ENCODE measurements at regions not wholly inside any gene's neighbourhood (a gene's known extent, or its start where the extent isn't known, plus 50 kb on each side); places are given as distances from the start of the nearest gene placed in this dataset.
"Not testable (repeated sequence)": the region's sequence is repeated elsewhere in the genome, so short reads cannot be mapped to it uniquely, and the experiment has no call there.

DNA sequence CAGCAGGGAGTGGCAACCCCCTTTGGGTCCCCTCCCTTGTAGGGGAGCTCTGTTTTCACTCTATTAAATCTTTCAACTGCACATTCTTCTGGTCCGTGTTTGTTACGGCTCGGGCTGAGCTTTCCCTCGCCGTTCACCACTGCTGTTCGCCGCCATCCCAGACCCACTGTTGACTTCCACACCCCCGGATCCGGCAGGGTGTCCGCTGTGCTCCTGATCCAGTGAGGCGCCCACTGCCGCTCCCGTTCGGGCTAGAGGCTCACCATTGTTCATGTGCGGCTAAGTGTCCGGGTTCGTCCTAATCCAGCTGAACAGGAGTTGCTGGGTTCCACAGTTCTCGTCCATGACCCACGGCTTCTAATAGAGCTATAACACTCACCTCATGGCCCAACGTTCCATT, 408.1 kb downstream of the KCNJ2 start:
- no peak for DNase-seq (ENCODE audit: low read depth in 3 of 3)

DNA sequence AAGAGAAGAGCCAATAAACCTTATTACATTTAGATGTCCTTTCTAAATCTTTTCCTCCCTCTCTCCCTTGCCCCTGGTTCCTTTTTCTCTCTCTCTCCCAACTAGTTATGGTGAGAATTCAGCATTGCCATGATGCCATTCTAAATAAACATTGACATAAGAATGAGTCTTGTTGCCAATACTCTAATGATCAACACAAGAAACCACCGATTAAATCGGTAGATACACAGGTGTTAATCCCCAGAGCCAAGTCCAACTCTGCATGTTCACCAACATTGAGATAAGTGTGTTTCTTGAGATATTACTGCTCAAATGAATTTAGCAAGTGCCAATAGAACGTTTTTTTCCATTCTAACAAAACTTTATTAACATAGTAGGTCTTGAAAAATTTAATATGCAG, 412.1 kb downstream of the KCNJ2 start:
- DNase-seq (ENCODE audit: low read depth in 3 of 3) = no peak

DNA sequence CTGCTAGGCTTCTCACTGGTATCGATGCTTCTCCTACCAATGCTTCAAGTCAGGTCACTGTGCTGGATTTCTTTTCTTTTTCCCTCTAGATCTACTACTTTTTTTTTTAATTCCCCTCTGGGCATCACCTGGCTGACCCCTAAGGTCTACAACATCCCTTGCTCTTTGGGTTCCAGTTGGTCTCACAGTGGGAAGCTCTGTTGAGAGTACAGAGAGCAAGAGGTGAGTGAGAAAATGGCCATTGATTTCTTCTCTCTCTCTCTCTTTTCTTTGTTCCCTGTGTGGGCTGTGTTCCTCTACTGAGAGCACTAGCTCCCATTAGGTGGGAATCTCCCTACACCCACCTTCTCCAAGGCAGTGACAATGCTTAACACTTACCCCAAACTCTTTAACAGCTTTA, 413.4 kb downstream of the KCNJ2 start:
- DNase-seq (ENCODE audit: low read depth in 3 of 3) = no peak

DNA sequence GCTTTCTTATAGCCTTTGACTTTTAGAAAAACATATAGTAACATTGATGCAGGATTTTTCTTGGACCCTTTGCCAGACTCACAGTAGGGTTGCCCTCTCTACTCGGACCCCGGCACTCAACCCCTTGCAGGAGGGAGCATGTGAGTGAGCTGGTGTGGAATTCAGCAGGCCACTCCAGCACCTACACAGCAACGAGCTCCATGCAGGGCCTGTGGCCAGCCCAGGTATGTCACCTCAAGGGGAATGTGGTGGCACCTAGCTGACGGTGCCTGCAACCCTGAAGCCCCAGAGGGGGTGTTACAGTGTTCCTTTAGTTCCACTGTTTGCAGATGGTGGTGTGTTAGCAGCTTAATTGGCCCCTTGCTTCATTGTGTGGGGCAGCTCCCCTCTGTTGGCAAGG, 414.9 kb downstream of the KCNJ2 start:
- DNase-seq (ENCODE audit: low read depth in 3 of 3) = no peak

DNA sequence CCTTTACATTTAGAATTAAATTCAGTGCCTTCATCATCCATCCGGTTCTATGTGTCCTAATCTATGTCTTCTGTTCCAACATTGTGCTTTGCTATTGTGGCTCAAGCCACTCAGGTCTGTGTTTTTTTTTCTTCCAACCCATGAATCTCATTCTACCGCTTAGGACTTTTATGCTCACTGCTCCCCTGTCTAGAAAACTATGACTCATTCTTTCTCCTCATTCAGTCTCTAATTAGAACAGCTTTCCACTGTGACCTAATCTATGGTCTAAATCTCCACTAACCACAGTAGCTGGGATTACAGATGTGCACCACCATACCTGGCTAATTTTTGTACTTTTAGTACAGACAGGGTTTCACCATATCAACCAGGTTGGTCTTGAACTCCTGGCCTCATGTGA, 418.7 kb downstream of the KCNJ2 start:
- no peak for DNase-seq (ENCODE audit: low read depth in 3 of 3)

DNA sequence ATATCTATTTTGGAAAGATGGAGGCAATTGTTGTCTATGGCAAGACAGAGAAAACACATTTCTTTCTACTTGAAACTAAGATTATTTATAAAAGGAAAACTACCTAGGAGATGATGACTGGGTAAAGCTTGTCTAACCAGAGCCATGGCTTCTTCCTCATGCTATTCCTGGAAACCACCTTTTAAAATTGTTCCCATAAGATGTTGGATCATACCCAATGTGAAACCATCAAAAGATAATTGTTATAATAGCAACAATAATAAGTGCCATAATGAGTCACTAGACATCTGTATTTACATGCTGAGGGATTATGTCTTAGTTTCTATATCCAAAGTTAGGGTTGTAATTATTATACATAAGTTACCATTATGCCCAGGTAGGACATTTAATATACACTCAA, 428.4 kb downstream of the KCNJ2 start:
- DNase-seq (ENCODE audit: low read depth in 3 of 3) = no peak

DNA sequence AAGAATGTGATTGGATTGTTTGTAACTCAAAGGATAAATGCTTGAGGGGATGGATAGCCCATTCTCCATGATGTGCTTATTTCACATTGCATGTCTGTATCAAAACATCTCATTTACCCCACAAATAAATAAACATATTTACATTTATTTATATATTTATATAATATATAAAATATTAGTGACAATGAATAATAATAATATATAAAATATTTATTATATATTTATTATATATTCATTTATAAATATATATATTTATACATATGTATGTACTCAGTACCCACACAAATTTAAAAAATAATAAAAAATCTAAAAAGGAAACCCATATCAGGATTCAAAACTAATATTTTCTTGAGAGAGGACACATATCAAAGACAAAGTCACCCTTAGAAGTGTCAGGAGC, 429.9 kb downstream of the KCNJ2 start:
- DNase-seq (ENCODE audit: low read depth in 3 of 3) = no peak

DNA sequence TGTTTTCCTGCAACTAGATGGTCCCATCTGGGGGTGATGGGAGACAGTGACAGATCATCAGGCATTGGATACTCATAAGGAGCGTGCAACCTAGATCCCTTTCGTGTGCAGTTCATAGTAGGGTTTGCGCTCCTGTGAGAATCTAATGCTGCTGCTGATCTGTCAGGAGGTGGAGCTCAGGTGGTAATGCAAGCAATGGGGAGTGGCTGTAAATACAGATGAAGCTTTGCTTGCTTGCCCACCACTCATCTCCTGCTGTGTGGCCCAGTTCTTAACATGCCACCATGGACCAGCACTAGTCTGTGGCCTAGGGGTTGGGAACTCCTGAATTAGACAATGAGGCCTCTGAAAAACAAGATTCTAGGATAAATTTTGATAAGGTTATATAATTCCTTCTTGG, 430.6 kb downstream of the KCNJ2 start:
- DNase-seq (ENCODE audit: low read depth in 3 of 3) = not testable (repeated sequence)

DNA sequence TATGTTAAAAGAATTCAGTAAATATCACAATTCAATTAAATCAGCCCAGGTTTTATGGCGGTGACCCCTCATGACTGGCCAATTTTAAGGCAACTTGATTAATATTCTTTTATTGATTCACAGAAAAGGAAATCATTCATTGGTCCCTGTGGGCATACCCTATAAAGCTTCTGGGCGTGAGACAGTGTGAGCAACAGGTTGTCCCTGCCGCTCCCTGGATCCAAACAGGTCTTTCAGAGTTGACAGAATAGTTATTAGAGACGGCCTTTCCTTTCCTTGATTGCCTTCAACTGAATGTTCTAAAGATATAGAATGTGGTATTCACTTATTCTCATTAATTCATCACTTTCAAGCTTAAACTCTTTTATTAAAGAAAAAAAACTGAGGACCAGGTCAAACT, 433.9 kb downstream of the KCNJ2 start:
- DNase-seq (ENCODE audit: low read depth in 3 of 3) = no peak

DNA sequence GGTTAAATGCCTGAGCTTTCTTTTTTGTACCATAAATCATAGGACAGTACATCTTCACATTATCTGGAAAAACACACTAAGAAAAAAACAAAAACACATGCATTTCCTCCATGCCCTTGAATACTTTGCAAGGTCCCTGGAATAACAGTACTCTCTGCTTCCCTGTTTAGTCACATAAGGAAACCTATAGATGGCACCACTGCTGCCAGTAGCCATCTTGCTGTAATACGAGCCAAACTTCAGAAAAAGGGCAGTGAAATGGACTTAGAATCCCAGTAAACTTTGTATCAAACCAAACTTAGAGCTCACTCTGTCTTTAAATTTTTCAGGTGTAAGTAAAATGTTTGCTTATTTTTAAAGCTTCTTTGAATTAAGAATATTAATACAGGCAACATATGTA, 435.5 kb downstream of the KCNJ2 start:
- no peak for DNase-seq (ENCODE audit: low read depth in 3 of 3)

DNA sequence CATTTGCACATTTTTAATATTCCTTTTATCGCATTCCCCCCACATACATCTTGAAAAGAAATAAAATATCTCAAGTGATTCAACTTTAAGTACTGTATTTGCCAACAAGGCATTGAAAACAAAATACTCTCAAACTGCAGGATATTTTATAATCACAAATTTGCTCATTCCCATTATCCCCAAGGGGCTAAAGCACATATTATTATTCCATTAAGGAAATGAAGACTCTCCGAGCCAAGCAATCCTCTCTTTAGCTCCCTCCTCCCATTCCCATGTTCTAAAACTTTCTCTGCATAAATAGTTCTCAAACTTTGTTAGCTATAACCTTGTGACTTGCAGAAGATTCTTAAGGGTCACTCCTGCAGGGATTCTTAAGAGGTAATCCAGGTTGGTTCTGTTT, 436.8 kb downstream of the KCNJ2 start:
- DNase-seq (ENCODE audit: low read depth in 3 of 3) = no peak

DNA sequence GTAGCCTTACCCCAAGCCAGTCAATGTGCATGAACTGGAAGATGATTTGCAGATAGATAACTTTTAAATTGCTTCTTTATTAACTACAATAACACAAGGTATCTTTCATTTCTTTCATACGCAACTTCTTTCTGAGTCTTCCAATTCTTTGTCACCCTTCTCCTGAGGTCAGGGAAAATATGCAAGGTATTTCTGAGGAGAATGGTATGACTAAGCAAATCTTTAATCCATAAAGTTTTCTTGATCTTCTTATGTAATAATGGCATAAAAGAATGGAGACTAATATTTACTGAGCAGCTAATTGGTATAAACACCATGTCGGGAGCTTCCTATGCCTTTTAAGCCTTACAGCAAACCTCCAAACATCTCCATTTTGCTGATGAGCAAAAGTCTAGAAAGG, 438.9 kb downstream of the KCNJ2 start:
- DNase-seq (ENCODE audit: low read depth in 3 of 3) = no peak

DNA sequence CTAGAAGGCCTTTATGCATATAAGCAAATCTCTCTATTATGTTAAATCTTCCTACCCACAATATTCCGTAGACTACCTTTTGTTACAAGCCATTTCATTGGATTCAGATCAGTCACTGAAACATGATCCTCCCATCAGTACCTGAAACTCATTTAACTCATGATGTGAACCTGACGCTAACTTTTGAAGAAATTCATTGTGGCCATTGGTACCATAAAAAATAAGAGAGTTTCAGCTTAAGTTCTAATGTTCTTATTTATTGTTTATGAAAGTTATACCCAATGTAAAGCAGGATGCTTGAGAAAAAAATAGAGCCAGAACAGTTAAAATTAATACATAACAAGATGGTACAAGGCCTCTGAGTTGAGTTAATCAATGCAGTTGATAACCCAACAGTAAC, 439.6 kb downstream of the KCNJ2 start:
- DNase-seq (ENCODE audit: low read depth in 3 of 3) = no peak

DNA sequence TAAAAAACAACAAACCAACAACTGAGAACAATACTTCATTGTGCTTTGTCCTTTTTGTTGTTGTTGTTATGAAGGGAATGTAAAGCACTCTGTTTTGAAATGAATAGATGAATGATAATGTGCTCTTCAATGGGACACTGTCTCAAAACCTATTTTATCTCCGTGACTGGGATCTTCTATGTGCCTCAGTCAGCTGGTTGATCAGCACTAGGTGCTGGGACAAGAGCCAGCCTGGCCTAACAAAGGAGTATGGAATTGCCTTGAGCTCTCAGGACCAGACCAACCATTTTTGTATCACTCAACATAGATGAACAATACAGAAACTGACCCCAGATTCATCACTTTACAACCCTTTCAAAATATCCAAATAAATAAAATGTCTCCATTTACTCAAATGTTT, 440.2 kb downstream of the KCNJ2 start:
- no peak for DNase-seq (ENCODE audit: low read depth in 3 of 3)

DNA sequence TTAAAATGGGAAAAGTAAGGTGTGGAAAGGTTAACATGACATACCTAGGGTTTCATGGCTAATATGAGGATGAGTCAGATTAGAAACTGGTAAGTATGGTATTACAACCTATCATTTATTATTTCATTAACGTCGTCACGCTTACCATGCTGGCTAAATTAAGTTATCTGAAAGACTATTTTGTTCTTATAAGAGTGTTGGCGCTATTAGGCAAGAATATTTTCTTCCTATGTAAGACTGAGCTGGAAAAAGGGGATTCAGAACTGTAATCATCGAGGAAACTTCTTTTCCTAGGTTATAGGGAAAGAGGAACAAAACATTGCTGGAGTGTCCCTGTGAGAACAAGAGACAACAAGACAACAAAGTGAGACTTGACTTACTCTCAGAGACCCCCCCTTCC, 440.8 kb downstream of the KCNJ2 start:
- no peak for DNase-seq (ENCODE audit: low read depth in 3 of 3)

DNA sequence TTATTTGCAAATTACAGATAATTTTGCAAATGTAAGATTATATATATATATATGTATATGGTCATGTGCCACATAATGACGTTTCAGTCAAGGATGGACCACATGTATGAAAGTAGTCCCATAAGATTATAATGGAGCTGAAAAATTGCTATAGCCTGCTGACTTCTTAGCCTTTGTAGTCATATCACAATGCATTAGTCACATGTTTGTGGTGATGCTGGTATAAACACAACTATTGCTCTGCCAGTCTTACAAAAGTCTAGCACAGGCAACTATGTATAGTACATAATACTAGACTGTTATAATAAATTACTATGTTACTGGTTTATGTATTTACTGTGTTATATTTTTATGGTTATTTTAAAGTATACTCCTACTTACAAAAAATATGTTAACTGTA, 444.3 kb downstream of the KCNJ2 start:
- DNase-seq (ENCODE audit: low read depth in 3 of 3) = no peak

DNA sequence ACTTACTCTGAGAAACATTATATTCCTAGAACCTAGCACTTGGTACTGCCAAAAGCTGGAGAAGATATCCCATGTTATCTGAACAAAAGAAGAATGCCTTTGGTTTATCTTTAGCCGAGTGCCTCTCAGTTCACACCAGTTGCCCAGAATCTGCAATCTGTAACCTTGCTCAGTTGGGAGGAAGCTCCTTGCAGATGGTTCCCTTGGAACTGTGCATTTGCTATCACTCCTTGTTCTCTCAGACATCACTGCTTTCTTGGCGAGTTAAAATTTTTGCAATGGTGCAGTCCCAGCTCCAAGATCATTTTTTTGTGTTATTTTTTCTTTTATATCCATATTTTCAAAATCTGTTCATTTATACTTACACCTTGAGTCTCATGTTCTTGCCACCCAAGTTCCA, 446.5 kb downstream of the KCNJ2 start:
- no peak for DNase-seq (ENCODE audit: low read depth in 3 of 3)

DNA sequence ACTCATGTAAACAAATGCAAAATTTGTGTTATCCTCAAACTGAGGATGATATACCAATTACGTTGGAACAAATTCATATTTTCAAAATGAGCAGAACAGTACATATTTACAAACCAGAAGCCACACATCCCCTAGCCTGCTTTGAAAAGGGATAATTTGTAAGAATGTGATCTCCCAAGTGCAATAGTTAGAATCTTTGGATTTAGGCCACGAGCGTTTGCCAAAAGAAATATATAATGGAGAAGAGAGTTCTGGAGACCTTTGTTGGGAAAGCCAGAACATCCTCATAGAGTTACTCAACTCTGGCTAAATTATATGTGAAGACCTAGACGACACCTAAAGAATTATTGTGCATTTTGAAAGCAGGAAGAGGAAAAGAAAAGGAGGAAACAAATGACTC, 449.3 kb downstream of the KCNJ2 start:
- DNase-seq (ENCODE audit: low read depth in 3 of 3) = no peak

DNA sequence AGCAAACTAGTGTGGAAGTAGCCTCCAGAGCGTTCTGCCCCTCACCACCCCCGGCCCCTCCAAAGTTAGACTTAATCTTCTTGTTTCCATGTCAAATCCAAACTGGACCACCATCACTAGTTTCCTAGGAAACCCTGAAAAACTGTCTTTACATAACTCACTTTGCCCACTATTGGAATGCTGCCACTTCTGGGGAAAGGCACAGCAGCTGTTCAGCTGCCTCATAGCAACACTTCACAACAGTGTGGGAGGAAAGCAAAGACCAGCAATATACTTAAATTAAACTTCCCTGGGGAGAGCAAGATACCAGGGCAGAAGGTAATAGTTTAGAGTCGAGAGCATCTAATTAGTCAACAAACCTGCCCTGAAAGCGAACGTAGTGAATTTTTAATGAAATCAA, 452.2 kb downstream of the KCNJ2 start:
- no peak for DNase-seq (ENCODE audit: low read depth in 3 of 3)

DNA sequence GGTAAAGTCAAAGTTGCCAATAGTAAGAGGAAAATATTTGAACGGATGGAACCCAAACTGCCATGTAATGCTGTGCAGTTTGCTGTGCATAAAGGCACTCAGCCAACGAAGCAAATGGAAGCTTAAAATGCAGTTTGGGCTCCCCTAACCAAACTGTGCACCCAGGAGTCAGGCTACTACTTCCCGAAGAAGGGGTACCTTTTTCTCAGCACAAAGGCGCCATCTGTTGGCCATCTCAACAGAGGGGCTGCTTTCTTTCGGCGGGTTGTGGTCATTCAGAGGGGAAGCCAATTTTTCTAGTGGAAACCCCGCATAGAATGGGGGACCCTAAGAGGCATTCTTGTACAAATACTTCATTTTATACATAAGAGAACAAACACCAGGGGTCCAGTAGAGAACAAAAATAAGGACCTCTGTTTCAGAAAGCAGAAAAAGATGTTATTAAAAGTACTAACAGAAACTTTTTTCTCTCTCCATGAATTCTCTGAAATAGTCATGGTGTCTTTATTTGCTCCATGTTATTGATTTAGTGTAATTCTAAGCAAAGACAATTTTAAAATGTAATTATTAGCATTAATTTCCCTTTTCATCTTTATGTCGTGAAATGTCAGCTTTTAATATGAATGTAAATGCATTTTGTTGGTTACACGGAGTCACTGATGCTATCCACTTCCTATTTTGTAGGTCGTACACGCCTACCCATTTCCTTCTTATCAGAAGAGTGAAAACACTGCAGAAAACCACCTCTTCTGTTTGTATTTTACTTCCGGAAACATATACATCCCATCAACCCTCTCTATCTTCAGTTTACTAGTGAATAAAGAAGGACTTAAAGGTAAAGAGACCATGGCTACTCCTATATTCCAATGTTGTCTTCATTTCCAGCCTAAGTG, 453.3 kb downstream of the KCNJ2 start:
- no peak for DNase-seq (ENCODE audit: low read depth in 3 of 3)

DNA sequence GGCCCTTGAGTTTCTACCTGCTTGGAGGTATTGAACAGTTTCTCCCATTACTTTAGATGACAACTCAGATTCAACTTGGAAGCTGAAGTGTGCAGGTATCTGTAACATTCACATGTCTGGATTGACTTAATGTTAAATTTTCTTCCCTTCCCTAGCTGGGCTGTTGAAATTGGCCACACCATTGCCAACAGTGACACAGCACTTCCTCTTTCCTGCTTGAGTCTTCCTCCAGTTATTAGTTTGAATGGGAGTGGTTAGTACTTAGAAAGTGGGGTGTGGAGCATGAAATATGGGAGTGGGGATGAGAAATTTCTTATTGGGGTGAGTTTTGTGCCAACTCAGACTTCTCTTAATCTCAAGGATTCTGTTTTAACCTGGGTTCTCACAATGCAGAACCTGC, 454.9 kb downstream of the KCNJ2 start:
- DNase-seq (ENCODE audit: low read depth in 3 of 3) = no peak

DNA sequence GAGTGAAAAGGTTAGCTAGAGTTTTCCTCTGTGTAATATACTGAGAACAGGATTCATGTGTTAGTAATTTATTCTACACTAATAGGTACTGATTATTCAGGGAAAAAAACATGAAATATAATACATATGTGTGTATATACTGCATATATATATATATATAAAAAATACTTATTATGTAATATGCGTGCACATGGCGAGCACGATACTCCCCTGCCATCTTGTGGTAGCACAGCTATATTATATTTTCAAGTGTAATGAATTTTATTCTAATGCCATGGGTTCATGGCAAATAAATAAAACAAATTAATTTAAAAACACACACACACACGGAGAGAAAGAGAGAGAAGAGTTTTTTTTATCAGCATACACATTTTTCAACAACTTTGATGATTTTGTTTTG, 460.6 kb downstream of the KCNJ2 start:
- DNase-seq (ENCODE audit: low read depth in 3 of 3) = no peak

DNA sequence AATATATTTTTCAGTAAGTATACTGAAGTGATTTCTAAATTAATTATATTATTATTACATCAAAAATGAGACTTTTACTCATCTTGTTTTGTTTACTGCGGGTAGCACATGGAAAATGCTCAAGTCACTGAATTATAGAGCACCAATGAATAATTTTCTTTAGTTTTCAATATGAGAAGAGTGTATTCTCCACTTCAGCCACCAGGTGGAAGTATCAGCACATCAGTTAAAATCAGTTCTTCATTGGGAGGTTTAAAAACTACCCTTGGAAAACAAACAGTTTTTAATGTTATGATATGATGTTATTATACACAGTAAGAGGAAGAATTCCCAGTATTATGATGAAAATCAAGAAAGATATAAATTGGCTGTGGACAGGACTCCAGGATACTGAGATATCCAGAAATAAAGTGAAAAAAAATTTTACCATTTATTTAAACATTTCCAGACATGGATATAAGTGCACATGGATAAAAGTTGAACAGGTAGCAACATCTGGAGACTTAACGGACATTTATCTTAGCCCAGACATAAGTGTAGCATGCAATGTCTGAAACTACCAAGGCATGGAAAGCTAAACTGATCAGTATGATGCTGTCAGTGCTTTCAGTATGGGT, 467.3 kb downstream of the KCNJ2 start:
- peak in 1 of 3 donors; percentile 2 for DNase-seq (ENCODE audit: low read depth in 3 of 3)

DNA sequence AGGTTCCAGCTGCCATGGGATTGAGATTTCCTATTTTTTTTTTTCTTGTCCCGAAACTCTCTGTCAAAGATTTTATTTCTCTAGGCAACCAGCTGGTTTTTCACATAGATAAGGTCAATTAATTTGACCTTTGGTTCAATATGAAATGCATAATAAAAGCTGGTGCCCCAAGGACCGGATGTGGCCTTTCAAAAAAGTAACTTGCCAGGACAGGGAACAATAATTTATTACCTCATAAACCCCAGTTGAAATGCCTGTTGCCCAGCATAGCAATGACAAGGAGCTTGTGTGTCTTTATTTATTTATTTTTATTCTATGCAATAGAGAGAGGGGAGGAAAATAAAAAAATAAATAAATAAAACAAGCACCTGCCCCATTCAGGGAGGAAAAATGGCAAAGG, 472.7 kb downstream of the KCNJ2 start:
- no peak for DNase-seq (ENCODE audit: low read depth in 3 of 3)
